GM18907 (cell line): ENCODE measurements at regions not wholly inside any gene's neighbourhood (a gene's known extent, or its start where the extent isn't known, plus 50 kb on each side); places are given as distances from the start of the nearest gene placed in this dataset.

Experiments used
- ATAC-seq: cut with Tn5 transposase; IDR thresholded peaks from one replicate; pipeline ENCODE4 v1.9.1; 2021; ENCODE audit warnings: mild to moderate bottlenecking, moderate library complexity; ENCODE audit not compliant: unreplicated experiment

GRCh38 chr3:35946121-35946853 is 307.0 kb downstream of the ARPP21 start:
- ATAC-seq = no peak

DNA sequence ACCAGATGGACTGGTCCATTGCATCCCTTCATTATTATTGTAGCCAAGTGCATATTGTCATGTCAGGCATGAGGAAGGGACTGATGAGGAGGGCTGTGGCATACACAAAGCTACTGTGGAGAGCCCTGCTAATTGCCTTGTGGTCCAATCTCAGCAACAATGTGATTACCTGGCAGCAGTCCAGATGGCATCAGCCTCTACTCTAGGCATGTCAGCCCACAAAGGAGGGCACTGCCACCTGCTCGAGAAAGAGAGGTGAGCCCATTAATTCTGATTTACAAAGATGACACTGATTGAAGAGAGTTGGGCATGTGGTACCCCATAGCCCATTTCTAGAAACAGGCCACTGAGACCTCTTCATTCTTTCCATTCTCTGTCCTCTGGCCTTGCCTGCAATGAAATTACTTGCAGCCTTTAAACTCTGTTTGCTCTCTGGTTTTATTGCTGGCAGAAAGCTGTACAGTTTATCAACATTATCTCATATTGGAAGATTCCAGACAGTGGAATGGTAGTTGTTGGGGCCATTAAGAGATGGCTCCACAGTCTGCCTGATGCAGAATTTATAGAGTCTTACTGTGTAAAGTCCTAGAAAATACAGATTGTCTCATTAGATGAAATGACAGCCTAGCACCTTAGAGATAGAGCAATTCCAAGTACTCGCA is 307.7 kb downstream of the ARPP21 start:
- ATAC-seq = no peak

- no peak for ATAC-seq
Measured at GRCh38 chr3:35950021-35950420, 310.7 kb downstream of the ARPP21 start.

GRCh38 chr3:35954413-35954812 is 315.1 kb downstream of the ARPP21 start:
- no peak for ATAC-seq

- ATAC-seq = peak; percentile 65
Measured at GRCh38 chr3:35965908-35966307, 326.6 kb downstream of the ARPP21 start.

DNA sequence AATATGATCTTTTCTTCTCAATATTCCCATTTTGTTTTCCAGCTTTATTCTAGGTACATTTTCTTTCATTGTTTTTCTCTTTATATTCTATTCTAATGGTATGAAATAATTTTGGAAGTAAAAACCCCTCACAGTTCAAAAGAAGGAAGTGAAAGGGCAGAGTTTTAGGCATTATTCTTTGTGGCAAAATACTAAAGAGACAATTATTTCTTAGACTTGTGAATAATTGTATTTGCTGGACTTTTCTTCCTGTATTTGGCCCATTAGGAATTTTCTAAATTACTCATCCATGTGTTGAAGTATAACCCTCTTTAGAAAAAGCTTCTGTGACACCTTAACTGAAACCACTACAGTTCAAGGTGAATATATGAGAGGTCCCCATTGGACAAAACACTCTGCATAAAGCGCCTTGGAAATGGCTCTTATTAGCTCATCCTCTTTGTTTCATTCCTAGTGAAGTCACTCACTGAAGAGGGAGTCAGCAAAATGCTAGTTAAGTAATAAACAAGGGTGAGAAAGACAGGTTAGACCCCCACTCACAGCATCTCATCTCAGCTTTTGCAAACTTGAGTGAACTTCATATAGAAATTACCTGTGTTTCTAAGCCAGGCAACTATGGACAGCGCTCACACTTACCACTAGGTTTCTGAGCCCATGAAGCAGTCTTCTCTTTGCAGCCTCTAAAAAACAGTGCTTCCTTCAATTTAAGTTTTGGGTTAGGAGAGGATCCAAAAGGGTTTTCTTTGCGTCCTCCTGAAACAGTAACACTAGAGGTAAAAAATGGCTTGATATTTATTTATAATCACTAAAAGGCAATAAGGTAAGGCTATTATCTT is 327.5 kb downstream of the ARPP21 start:
- no peak for ATAC-seq

GRCh38 chr3:35968043-35968622 is 328.8 kb downstream of the ARPP21 start:
- ATAC-seq = no peak

DNA sequence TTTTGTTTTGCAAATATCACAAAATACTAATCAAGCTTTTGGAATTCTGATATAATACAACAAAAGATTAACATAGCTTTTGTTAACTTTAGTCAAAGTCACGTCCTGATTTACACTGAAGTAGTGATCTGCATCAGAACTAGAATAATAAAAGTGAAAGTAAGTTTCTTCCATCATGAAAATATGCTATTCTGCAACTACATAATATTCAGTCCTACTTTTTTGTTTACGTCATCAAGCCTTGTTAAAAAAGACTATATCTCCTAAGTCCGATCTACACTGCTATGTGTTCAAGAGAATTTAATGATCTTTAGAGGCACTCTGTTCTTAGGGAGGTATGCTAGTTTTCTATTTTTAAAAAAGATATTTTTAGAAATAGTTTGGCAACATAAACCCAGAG is 330.1 kb downstream of the ARPP21 start:
- ATAC-seq = no peak

DNA sequence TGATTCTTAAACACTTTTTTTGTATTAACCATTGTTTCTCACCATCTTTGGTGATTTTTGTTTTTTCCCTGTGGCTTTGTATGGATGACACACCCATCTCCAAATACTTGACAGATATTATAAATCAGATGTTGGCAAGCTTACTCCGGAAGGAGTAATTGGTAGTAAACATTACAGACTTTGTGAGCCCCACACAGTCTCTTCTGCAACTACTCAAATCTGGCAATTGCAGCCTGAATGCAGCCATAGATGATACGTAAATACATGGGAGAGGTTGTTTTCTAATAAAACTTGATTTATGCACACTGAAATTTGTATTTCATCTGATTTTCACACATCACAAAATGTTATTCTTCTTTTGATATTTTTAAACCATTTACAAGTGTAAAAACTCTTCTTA is 331.5 kb downstream of the ARPP21 start:
- ATAC-seq = no peak

- no peak for ATAC-seq
Measured at GRCh38 chr3:35971686-35972085, 332.4 kb downstream of the ARPP21 start.

DNA sequence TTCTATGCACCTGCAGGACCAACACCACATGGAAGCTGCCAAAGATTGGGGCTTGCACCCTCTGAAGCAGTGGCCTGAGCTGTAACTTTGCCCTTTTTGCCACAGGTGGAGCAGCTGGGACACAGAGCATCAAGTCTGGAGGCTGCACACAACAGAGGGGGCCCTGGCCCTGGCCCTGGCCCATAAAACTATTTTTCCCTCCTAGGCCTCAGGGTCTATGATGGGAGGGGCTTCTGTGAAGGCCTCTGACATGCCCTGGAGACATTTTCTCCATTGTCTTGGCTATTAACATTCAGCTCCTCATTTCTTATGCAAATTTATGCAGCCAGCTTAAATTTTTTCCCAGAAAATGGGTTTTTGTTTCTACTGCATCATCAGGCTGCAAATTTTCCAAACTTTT is 335.5 kb downstream of the ARPP21 start:
- no peak for ATAC-seq

GRCh38 chr3:35986161-35986560 is 346.8 kb downstream of the ARPP21 start:
- ATAC-seq = no peak

GRCh38 chr3:35987386-35987785 is 348.1 kb downstream of the ARPP21 start:
- no peak for ATAC-seq

DNA sequence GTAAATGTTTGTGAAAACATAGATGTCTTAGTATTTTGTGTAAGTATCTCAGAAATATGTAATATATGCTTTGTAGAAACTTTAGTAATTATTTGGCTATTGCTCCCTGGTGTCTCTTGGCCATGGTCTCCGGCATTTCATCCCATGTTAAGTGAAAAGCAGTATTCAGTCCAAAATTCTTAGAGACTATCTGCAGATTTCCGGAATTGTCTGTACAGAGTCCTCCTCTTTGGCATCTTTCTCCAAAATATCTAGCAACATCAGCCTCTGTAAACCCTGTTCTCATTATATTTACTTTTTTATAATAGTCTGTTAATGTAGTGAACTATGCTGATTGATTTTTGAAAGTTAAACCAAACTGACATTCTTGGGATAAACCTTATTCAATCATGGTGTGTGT is 352.7 kb downstream of the ARPP21 start:
- no peak for ATAC-seq

DNA sequence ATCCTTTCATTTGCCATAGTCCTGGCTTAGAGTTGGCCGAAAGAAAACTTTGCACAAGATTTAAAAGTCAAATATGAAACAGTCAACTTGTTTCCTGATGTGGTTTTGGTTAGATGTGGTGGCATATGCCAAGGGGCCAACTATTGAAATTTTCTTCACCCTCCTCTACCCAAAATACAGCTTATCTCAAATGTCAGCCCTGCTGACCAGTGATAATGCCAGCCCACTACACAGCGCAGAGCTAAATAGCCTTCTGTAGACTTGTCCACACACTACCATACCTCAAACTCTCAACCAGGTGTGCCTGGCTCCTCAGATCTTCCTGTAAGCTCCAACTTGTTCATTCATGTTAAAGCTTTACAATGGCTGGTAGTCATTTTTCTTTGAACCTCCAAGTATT is 368.5 kb upstream of the STAC start:
- ATAC-seq = no peak

GRCh38 chr3:36013425-36013824 is 366.9 kb upstream of the STAC start:
- ATAC-seq = no peak

DNA sequence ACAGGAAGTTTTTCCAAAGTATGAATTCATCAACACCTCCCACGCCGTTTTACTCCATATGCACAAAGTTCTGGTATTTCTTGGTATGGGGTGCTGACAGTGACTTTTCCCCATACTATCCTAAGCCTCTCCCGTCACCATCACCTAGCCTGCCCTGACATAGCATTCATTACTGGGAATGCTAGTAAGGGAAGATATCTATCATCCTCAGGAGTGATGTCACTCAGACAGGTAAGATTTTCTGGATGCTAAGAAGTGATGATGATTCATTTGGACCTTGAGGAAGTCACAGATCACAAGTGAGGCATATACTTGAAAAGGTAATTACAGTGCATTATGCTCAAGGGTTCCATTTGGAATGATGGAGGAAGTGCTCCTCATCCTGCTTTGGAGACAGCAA is 355.1 kb upstream of the STAC start:
- ATAC-seq = no peak

DNA sequence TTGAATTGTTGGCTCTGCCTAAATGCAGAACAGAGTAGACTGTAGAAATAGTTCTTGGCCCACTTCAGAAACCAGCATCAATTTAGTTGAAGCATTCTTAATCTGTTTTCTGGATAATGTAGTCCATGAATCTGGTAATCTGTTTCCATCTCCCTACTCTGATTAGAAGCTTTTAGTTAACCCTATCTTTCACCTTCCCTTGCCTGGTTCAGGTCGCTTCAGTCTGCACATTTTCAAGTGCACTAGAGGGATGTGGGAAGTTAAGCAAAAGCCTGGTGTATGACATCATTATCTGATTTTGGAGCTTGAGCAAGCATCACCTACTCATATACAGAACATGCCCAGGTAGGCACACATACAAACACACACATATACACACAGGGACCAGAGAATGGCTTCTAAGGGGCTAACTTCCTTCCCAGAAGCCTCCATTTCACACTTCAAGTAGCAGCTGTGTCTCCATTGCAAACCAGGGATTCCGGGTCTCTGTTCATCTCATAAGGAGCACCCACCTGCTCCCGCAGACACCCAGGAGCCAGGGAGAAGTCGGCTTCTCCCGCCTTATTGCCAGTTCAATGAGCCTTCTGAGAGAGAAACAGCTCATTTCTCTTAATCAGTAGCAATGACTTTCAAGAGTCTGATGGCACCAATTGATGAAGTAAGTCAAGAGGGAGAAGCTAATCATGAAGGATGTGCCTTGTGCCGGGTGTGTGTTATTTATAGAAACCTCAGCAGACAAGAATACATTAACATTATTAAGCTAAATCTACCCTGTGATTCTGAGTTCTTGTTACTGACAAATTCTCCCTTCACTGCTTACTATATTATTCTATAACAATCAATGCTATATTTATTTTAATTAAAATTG is 347.9 kb upstream of the STAC start:
- no peak for ATAC-seq

DNA sequence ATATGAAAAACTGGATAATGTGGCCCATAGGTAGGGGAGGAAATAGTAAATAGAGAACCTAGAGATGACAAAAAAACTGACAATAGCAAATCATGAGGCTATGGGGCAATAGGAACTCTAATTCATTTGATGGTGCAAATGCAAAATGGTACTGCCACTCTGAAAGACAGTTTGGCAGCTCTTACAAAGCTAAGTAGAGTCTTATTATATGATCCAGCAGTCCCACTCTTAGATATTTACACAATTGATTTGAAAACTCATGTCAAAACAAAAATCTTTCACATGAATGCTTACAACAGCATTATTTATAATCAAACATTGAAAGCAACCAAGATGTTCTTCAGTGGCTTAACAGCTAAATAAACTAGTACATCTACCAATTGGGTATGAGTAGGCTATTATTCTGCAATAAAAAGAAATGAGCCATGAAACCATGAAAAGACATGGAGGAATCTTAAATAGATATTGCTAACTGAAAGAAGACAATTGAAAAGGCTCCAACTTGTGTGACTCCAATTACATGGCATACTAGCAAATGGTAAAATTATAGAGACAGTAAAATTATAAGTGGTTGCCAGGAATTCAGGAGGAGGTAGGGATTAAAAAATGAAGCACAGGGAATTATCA is 321.8 kb upstream of the STAC start:
- ATAC-seq = no peak

DNA sequence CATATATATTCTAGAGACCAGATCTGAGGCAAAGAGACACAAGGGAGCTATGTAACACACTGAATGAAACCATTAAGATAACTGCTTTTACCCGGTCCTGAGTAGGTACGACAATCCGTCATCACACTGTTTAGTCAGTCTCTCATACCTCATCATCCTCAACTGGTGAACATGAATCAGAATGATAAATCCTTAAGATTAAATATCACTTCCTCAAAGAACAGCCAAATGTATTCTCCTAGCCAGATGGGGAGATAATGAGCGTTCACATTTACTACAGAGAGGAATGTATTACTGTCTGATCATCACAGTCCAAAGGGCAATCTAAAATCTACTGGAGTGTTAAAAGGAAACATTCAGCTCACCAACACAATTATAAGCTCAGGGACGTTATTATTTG is 319.4 kb upstream of the STAC start:
- no peak for ATAC-seq
